Fibroblast of mammary gland (primary cell): ENCODE measurements at regions not wholly inside any gene's neighbourhood (a gene's known extent, or its start where the extent isn't known, plus 50 kb on each side); places are given as distances from the start of the nearest gene placed in this dataset.
A peak's percentile ranks its signal among the peaks of the same experiment; 100 is the strongest.

Source experiments
- DNase-seq: peaks from one replicate; pipeline ENCODE4 v3.0.0-alpha.2; 2010; ENCODE audit warnings: low read depth
- H3K4me3 ChIP-seq: 2 replicates; pipeline ENCODE4 v1.5.1; 2011; ENCODE audit warnings: low read depth, mild to moderate bottlenecking, low read length, moderate library complexity; ENCODE audit not compliant: control insufficient read depth
- CTCF ChIP-seq: conservative IDR thresholded peaks from 2 replicates; pipeline ENCODE4 v1.5.1; 2011; ENCODE audit warnings: low read depth, low read length, inconsistent platforms; ENCODE audit not compliant: control insufficient read depth, insufficient read depth

GRCh38 chr1:232471250-232471649 lies 158.7 kb downstream of the SIPA1L2 start:
- no peak overlapping the region for H3K4me3 ChIP-seq
- TF ChIP-seq CTCF = no peak
- DNase-seq = no peak

GRCh38 chr1:232470711-232471110 lies 159.2 kb downstream of the SIPA1L2 start:
- H3K4me3 ChIP-seq = no peak overlapping the region
- TF ChIP-seq CTCF = no peak

GRCh38 chr1:232468249-232468648 lies 161.7 kb downstream of the SIPA1L2 start:
- TF ChIP-seq CTCF = no peak
- no peak overlapping the region for H3K4me3 ChIP-seq
- DNase-seq = no peak

More at GRCh38 chr1:232470711-232471110, 159.2 kb downstream of the SIPA1L2 start:
- DNase-seq = no peak

DNA sequence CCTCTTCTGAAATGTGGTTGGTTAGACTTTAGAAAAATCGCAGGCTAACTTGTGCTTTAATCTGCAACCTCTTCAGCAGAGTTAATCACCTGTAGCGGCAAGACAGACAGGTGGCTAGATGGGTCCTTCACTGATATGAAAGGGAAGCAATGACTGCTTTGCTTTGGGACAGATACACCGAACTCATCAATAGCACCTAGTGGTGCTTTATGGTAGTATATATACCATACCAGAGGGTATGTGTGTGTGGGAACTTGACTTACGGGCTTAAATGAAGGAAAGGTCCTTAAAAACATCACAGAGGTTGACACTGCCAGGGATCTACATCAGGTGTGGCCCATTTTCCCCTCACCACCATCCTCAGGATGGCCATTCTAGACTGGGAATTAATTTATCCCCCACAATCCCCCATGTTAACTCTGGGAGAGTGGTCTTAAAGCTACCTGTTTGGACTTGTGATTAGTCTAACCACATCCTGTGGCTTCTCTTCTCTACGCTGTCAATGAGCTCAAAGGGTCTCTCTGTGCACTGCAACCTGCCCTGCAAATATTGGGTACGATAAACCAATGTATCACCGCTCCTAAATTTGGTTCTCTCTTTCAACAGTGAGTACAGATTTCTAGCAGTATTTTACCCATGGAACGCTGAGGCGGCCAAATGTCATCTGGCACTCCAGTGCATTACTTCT lies 162.7 kb downstream of the SIPA1L2 start:
- no peak overlapping the region for H3K4me3 ChIP-seq
- DNase-seq = no peak
- peak; percentile 6 for TF ChIP-seq CTCF

GRCh38 chr1:232464325-232464724 lies 165.6 kb downstream of the SIPA1L2 start:
- no peak for TF ChIP-seq CTCF
- DNase-seq = no peak
- H3K4me3 ChIP-seq = no peak overlapping the region

DNA sequence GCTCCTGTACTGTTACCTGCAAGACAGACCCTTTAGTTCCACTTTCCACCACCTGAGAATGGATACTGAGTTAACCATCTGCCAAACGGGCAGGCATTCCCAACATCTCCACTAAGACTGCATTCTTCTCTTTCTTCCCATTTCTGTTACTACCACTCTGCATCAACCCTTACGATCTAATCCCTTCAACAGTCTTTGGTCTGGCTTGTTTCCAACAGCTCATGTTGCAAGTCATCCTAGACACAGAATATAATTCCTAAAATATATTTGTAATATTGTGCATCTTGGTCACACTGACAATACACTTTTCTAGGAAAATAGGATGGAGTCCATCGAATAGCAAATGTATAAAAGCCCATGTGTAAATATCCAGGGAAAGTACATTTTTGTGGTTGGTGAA lies 166.7 kb downstream of the SIPA1L2 start:
- TF ChIP-seq CTCF = no peak
- H3K4me3 ChIP-seq = no peak overlapping the region
- DNase-seq = no peak

DNA sequence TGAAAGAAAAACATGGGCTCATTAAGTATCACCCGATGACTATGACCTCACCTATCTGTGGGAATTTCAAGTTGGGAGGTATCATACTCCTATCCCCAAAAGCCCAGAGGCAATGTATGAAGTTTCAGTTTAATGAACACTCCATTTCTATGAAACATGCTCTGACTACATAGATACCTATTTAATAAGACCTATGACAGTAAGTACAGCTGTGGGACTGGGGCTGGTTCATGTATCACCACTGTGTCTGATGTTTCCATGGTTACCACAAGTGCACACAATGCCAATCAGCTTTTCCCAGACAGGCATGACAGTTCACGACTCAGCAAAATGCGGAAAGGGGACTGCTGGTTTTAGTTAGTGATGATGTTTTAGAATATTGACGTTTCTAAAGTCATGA lies 167.7 kb downstream of the SIPA1L2 start:
- no peak overlapping the region for H3K4me3 ChIP-seq
- DNase-seq = no peak
- no peak for TF ChIP-seq CTCF
